NCI-H460 (cell line): ENCODE measurements at regions not wholly inside any gene's neighbourhood (a gene's known extent, or its start where the extent isn't known, plus 50 kb on each side); places are given as distances from the start of the nearest gene placed in this dataset.
"Not testable (repeated sequence)": the region's sequence is repeated elsewhere in the genome, so short reads cannot be mapped to it uniquely, and the experiment has no call there.

ENCODE experiments used
- DNase-seq: peaks from one replicate; pipeline ENCODE4 v3.0.0-alpha.2; 2016; ENCODE audit warnings: low read depth; ENCODE audit errors: extremely low read depth

DNA sequence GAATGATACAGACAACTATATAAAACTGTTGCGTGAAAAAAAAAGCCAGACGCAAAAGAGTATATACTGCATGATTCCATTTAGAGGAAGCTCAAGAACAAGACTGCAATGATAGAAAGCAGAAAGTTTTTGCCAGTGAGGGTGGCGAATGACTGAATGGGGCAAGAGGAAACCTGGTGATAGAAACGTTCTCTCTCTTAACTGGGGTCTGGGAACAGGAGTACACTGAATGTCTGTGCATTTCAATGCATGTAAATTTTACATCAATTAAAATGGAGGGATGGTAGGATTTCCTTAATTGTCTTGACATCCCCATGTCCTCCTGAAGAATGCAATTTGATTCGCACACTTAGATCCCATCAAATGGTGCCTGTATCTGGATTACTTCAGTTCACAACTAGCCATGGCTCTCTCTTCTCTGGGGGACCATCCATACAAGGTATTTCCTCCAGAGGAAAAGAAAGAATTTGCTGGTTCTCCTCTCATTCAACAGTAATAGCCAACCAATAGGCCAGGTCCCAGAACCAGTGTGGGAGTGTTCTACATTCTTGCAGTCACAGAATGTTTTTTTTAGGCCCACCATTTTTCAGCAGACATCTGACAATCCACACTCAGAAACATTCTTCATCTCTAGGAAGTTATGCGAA is 221.0 kb upstream of the KLF14 start:
- no peak for DNase-seq

GRCh38 chr7:130955565-130955919 is 221.5 kb upstream of the KLF14 start:
- DNase-seq = no peak

- no peak for DNase-seq
These were observed 222.6 kb upstream of the KLF14 start for GRCh38 chr7:130956417-130957136.

GRCh38 chr7:130957137-130957513 is 223.1 kb upstream of the KLF14 start:
- DNase-seq = no peak

DNA sequence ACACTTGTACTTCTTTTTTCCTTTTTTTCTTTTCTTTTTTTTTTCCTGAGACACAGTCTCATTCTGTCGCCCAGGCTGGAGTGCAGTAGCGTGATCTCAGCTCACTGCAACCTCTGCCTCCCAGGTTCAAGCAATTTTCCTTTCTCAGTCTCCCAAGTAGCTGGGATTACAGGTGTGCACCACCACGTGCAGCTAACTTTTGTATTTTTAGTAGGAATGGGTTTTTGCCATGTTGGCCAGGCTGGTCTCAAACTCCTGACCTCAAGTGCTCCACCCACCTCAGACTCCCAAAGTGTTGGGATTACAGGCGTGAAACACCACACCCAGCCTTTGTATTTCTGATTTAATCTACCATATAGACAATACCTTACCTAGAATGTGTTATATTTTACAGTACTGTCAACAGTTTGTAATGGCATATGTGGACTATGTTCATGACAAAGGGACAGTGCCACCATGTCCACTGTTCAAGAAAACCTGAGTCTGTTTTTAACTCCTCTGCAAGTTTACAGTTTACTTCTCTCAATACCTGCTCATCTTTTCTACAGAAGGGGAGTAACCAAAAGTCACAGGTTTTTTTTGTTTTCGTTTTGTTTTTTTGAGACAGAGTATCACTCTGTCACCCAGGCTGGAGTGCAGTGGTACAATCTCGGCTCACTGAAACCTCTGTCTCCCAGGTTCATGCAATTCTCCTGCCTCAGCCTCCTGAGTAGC is 223.9 kb upstream of the KLF14 start:
- DNase-seq = not testable (repeated sequence)

GRCh38 chr7:130958846-130959245 is 224.8 kb upstream of the KLF14 start:
- no peak for DNase-seq

- peak; percentile 90 for DNase-seq
These were observed 225.8 kb upstream of the KLF14 start for GRCh38 chr7:130959743-130960207.

GRCh38 chr7:130960208-130960988 is 226.4 kb upstream of the KLF14 start:
- peak; percentile 97 for DNase-seq

GRCh38 chr7:130961128-130961601 is 227.2 kb upstream of the KLF14 start:
- peak; percentile 80 for DNase-seq

DNA sequence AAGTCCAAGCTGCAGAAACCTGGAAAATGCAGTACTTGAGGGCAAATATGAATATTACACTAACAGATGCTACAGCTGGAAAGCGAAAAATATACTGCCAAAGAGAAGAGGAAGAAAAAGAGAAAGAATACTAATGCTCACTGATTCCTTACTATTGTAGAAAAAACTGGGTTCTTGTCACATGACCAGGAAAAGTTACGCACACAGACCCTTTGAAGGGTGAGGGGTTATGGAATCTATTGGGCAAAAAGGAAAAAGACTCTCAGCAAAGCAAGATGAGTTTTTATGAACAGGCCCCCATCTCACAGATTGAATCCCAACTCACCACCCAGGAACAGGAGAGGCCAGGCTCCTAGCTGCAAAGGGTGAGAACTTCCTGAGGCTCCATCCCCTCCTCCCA is 228.1 kb upstream of the KLF14 start:
- no peak for DNase-seq

DNA sequence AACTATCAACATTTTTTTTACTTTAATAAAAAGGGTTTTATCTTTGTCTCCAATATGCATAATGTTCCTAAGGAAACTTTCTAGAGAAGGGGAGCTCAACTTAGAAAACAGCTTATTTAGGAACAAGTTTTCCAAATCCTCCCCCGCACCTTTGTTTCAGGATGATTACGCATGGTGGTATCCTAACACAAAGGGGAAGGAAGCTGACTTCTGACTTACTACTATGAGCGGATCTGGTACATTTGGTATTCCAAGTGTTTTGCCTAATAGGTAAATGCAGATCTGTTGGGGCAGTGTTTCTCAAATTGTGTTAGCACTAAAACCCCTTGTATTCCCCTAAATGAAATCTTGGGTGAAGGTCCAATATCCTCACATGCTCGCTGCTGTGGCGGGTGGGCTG is 229.3 kb upstream of the KLF14 start:
- DNase-seq = no peak

DNA sequence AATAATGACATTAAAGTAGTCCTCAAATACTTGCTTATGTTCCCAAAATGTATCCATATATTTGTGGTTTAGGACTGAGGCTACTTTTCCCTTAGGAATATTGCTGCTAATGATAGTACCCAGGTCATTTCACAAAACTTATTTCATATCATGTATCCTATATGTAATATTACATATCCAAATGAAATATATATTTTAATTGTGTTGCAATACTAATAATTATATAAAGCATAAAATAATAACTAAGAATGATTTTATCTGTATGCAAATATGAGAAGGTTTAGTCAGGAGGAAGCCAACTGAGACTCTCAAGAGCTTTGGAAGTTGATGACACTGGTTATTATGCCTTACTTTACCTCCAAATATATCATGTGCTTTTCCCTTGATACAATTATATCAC is 231.5 kb upstream of the KLF14 start:
- no peak for DNase-seq

- DNase-seq = no peak
These were observed 232.4 kb upstream of the KLF14 start for GRCh38 chr7:130966246-130967009.

DNA sequence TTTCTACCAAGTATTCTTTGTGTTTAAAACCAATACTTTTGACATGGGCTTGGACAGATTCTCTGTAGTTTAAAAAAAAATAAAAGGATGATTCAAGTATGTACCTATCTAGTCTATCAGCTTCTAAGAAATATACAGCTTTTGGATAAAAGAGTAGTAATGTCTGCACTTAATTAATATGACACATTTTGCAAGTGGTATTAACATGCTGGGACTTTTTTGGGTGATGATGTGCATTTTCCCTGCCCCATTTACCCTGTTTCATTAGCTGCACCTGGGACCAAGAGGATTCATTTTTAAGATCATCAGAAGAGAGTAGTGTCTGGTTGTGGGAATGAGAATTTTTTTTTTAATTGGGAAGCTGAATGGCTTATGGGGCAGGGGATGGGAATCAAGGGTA is 236.2 kb upstream of the KLF14 start:
- DNase-seq = no peak

DNA sequence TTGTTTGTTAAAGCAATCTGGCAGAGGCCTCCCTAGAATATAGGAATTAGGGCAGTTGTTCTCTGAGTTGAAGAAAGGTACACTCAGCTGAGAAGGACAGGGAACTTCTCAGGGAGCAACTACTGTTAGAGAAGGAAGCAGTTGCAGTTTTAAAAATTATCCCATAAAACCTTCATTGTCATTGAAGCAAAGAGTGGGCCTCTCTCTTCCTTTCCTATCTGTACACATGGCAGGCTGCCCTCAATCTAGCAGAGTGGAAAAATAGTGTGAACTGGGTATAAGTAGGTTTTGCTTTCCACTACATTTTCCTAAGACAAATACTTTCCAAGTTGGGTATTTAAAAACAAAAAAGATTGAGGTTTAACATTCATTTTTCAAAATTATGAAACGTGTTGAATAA is 236.7 kb upstream of the KLF14 start:
- no peak for DNase-seq

DNA sequence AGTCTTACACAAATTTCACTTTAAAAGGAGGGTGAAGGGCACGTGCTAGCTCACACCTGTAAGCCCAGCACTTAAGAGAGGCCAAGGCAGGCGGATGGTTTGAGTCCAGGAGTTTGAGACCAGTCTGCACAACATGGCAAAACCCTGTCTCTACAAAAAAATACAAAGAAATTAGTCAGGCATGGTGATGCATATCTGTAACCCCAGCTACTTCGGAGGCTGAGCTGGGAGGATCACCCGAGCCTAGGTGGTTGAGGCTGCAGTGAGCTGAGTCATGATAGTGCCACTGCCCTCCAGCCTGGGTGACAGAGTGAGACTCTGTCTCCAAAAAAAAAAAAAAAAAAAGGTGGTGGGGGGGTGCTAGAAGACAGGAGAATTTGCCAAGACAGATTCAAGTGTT is 237.3 kb upstream of the KLF14 start:
- no peak for DNase-seq

DNA sequence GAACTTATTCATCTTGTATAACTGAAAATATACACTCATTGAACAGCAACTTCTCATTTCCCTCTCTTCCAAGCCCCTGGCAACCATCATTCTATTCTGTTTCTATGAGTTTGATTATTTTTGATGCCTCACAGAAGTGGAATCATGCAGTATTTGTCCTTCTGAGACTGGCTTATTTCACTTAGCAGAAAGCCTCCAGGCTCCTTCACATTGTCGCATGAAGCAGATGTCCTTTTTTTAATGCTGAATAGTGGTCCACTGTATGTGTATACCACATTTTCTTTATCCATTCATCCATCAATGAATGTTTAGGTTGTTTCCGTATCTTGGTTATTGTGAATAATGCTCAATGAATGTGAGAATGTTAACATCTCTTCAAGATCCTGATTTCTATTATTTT is 238.2 kb upstream of the KLF14 start:
- DNase-seq = no peak

DNA sequence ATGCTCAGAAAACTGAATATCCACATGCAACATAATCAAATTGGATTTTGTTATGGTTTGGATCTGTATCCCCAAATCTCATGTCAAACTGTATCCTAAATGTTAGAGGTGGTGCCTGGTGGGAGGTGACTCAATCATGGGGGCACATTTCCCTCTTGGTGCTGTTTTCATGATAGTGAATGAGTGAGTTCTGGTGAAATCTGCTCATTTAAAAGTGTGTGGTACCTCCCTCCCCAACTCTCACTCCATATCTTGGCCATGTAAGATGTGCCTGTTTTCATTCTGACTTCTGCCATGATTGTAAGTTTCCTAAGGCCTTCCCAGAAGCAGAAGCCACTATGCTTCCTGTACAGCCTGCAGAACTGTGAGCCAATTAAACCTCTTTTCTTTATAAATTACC is 239.6 kb upstream of the KLF14 start:
- no peak for DNase-seq

DNA sequence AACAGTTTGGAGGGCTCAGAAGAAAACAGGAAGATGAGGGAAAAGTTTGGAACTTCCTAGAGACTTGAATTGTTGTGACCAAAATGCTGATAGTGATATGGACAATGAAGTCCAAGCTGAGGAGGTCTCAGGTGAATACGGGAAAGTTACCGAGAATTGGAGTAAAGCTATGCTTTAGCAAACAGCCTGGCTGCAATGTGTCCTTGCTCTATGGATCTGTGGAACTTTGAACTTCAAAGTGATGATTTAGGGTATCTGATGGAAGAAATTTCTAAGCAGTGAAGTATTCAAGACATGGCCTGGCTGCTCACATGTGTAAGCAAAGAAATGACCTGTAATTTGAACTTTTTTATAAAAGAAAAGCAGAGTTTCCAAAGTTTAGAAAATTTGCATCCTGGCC is 240.2 kb upstream of the KLF14 start:
- no peak for DNase-seq

DNA sequence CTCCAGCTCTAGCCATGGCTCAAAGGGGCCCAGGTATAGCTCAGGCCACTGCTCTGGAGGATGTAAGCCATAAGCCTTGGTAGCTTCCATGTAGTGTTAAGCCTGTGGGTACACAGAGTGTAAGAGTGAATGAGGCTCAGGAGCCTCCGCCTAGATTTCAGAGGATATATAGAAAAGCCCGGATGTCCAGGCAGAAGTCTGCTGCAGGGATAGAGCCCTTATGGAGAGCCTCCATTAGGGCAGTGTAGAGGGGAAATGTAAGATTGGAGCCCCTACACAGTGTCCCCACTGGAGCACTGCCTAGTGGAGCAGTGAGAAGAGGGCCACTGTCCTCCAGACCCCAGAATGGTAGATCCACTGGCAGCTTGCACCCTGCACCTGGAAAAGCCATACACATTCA is 240.8 kb upstream of the KLF14 start:
- DNase-seq = no peak
